SH-SY5Y (cell line): ENCODE measurements at regions not wholly inside any gene's neighbourhood (a gene's known extent, or its start where the extent isn't known, plus 50 kb on each side); places are given as distances from the start of the nearest gene placed in this dataset.

Source experiments
- GATA2 ChIP-seq: IDR thresholded peaks from 2 replicates; pipeline ENCODE4 v1.6.1; 2011; ENCODE audit warnings: mild to moderate bottlenecking, low read depth, low read length
- GATA3 ChIP-seq: IDR thresholded peaks from 2 replicates; pipeline ENCODE4 v1.6.1; 2011; ENCODE audit warnings: low read depth, mild to moderate bottlenecking, low read length, moderate library complexity

- TF ChIP-seq GATA2, result no peak
- TF ChIP-seq GATA3, result no peak
Observed at GRCh38 chr2:167506395-167506794, 618.1 kb downstream of the XIRP2 start.
